ENCODE measurements at regions not wholly inside any gene's neighbourhood (a gene's known extent, or its start where the extent isn't known, plus 50 kb on each side); places are given as distances from the start of the nearest gene placed in this dataset.

- Mint-ChIP-seq H3K4me3 (no peak overlapping the region), H3K36me3 (ENCODE audit: insufficient read depth) (no peaks in the 10 kb centered on the region), H3K9me3 (no peaks in the 10 kb centered on the region), H3K27ac (no peak overlapping the region), H3K27me3 (peaks cover 28 to 36% of the 10 kb centered on the region in 2 donors), H3K4me1 (ENCODE audit: low read depth in 2 of 2) (no peaks in the 10 kb centered on the region)
- no peak for ATAC-seq (replicated peaks)
- DNase-seq: no peak
These were observed 144.1 kb upstream of the SPEF2 start for GRCh38 chr5:35473589-35473988.

- H3K4me1 Mint-ChIP-seq (ENCODE audit: low read depth in 2 of 2): no peaks in the 10 kb centered on the region
- H3K4me3 Mint-ChIP-seq: no peak overlapping the region
- no peaks in the 10 kb centered on the region for H3K36me3 Mint-ChIP-seq (ENCODE audit: insufficient read depth)
- H3K9me3 Mint-ChIP-seq: no peaks in the 10 kb centered on the region
- peaks cover 28 to 36% of the 10 kb centered on the region in 2 donors for H3K27me3 Mint-ChIP-seq
- DNase-seq (no peak), ATAC-seq (replicated peaks) (no peak)
- no peak overlapping the region for H3K27ac Mint-ChIP-seq
These were observed 146.8 kb upstream of the SPEF2 start for GRCh38 chr5:35470866-35471265.

- Mint-ChIP-seq H3K4me3 (no peak overlapping the region), H3K36me3 (ENCODE audit: insufficient read depth) (no peaks in the 10 kb centered on the region), H3K27me3 (peaks cover 28 to 32% of the 10 kb centered on the region in 2 donors), H3K9me3 (no peaks in the 10 kb centered on the region), H3K27ac (no peak overlapping the region), H3K4me1 (ENCODE audit: low read depth in 2 of 2) (no peaks in the 10 kb centered on the region)
- ATAC-seq (replicated peaks): no peak
- no peak for DNase-seq
These were observed 148.9 kb upstream of the SPEF2 start for GRCh38 chr5:35468811-35469210.

- H3K4me1 Mint-ChIP-seq (ENCODE audit: low read depth in 2 of 2): no peaks in the 10 kb centered on the region
- H3K27ac Mint-ChIP-seq: no peak overlapping the region
- ATAC-seq (replicated peaks) (no peak), DNase-seq (no peak)
- H3K4me3 Mint-ChIP-seq: no peak overlapping the region
- no peaks in the 10 kb centered on the region for H3K9me3 Mint-ChIP-seq
- H3K36me3 Mint-ChIP-seq (ENCODE audit: insufficient read depth): no peaks in the 10 kb centered on the region
- H3K27me3 Mint-ChIP-seq: peaks cover 20 to 28% of the 10 kb centered on the region in 2 donors
These were observed 150.9 kb upstream of the SPEF2 start for GRCh38 chr5:35466746-35467145.

- Mint-ChIP-seq H3K36me3 (ENCODE audit: insufficient read depth) (no peaks in the 10 kb centered on the region), H3K4me3 (no peak overlapping the region), H3K4me1 (ENCODE audit: low read depth in 2 of 2) (no peaks in the 10 kb centered on the region), H3K9me3 (no peaks in the 10 kb centered on the region), H3K27ac (no peak overlapping the region), H3K27me3 (peaks cover 14 to 18% of the 10 kb centered on the region in 2 donors)
- DNase-seq: no peak
- no peak for ATAC-seq (replicated peaks)
These were observed 152.9 kb upstream of the SPEF2 start for GRCh38 chr5:35464757-35465156.

- H3K4me3 Mint-ChIP-seq: no peak overlapping the region
- H3K27ac Mint-ChIP-seq: no peak overlapping the region
- DNase-seq: no peak
- no peaks in the 10 kb centered on the region for H3K4me1 Mint-ChIP-seq (ENCODE audit: low read depth in 2 of 2)
- peaks cover 6 to 18% of the 10 kb centered on the region in 2 donors for H3K27me3 Mint-ChIP-seq
- H3K9me3 Mint-ChIP-seq: no peaks in the 10 kb centered on the region
- ATAC-seq (replicated peaks): no peak
- H3K36me3 Mint-ChIP-seq (ENCODE audit: insufficient read depth): no peaks in the 10 kb centered on the region
These were observed 156.1 kb upstream of the SPEF2 start for GRCh38 chr5:35461530-35461929.

GRCh38 chr5:35458824-35459207, 158.8 kb upstream of the SPEF2 start:
- H3K4me3 Mint-ChIP-seq: no peak overlapping the region
- H3K36me3 Mint-ChIP-seq (ENCODE audit: insufficient read depth): no peaks in the 10 kb centered on the region
- H3K4me1 Mint-ChIP-seq (ENCODE audit: low read depth in 2 of 2): no peaks in the 10 kb centered on the region
- peaks cover 0 to 2% of the 10 kb centered on the region in 2 donors for H3K9me3 Mint-ChIP-seq
- ATAC-seq (replicated peaks): no peak
- DNase-seq: no peak
- H3K27me3 Mint-ChIP-seq: peaks cover 12 to 24% of the 10 kb centered on the region in 2 donors
- H3K27ac Mint-ChIP-seq: no peak overlapping the region

- no peak overlapping the region for H3K4me3 Mint-ChIP-seq
- no peaks in the 10 kb centered on the region for H3K36me3 Mint-ChIP-seq (ENCODE audit: insufficient read depth)
- H3K27me3 Mint-ChIP-seq: peaks cover 12 to 17% of the 10 kb centered on the region in 2 donors
- DNase-seq: no peak
- ATAC-seq (replicated peaks): no peak
- H3K9me3 Mint-ChIP-seq: peaks cover 0 to 2% of the 10 kb centered on the region in 2 donors
- H3K27ac Mint-ChIP-seq: no peak overlapping the region
- no peaks in the 10 kb centered on the region for H3K4me1 Mint-ChIP-seq (ENCODE audit: low read depth in 2 of 2)
These were observed 159.5 kb upstream of the SPEF2 start for GRCh38 chr5:35457912-35458823.

GRCh38 chr5:35456506-35456905, 161.2 kb upstream of the SPEF2 start:
- H3K27ac Mint-ChIP-seq: no peak overlapping the region

GRCh38 chr5:35454011-35454525, 163.6 kb upstream of the SPEF2 start:
- DNase-seq (no peak), ATAC-seq (replicated peaks) (no peak)
- Mint-ChIP-seq H3K9me3 (peaks cover 0 to 2% of the 10 kb centered on the region in 2 donors), H3K27ac (no peak overlapping the region), H3K4me1 (ENCODE audit: low read depth in 2 of 2) (no peaks in the 10 kb centered on the region), H3K36me3 (ENCODE audit: insufficient read depth) (no peaks in the 10 kb centered on the region), H3K27me3 (peaks cover 7 to 32% of the 10 kb centered on the region in 2 donors), H3K4me3 (no peak overlapping the region)

More at GRCh38 chr5:35456506-35456905, 161.2 kb upstream of the SPEF2 start:
- H3K9me3 Mint-ChIP-seq: peaks cover 0 to 2% of the 10 kb centered on the region in 2 donors
- H3K4me1 Mint-ChIP-seq (ENCODE audit: low read depth in 2 of 2): no peaks in the 10 kb centered on the region
- ATAC-seq (replicated peaks) (no peak), DNase-seq (no peak)
- no peak overlapping the region for H3K4me3 Mint-ChIP-seq
- peaks cover 12 to 17% of the 10 kb centered on the region in 2 donors for H3K27me3 Mint-ChIP-seq
- no peaks in the 10 kb centered on the region for H3K36me3 Mint-ChIP-seq (ENCODE audit: insufficient read depth)

GRCh38 chr5:35443803-35444595, 173.7 kb upstream of the SPEF2 start:
- H3K27me3 Mint-ChIP-seq: peaks cover 16 to 48% of the 10 kb centered on the region in 2 donors
- no peak for DNase-seq
- H3K27ac Mint-ChIP-seq: no peak overlapping the region
- H3K4me1 Mint-ChIP-seq (ENCODE audit: low read depth in 2 of 2): no peaks in the 10 kb centered on the region
- no peaks in the 10 kb centered on the region for H3K36me3 Mint-ChIP-seq (ENCODE audit: insufficient read depth)
- no peak for ATAC-seq (replicated peaks)
- H3K9me3 Mint-ChIP-seq: no peaks in the 10 kb centered on the region
- H3K4me3 Mint-ChIP-seq: no peak overlapping the region

GRCh38 chr5:35442885-35443639, 174.6 kb upstream of the SPEF2 start:
- Mint-ChIP-seq H3K4me3 (no peak overlapping the region), H3K4me1 (ENCODE audit: low read depth in 2 of 2) (no peaks in the 10 kb centered on the region), H3K36me3 (ENCODE audit: insufficient read depth) (no peaks in the 10 kb centered on the region), H3K9me3 (no peaks in the 10 kb centered on the region), H3K27ac (no peak overlapping the region), H3K27me3 (peaks cover 25 to 57% of the 10 kb centered on the region in 2 donors)
- DNase-seq (no peak), ATAC-seq (replicated peaks) (no peak)

- no peak overlapping the region for H3K4me3 Mint-ChIP-seq
- H3K27ac Mint-ChIP-seq: no peak overlapping the region
- no peaks in the 10 kb centered on the region for H3K9me3 Mint-ChIP-seq
- no peaks in the 10 kb centered on the region for H3K36me3 Mint-ChIP-seq (ENCODE audit: insufficient read depth)
- no peaks in the 10 kb centered on the region for H3K4me1 Mint-ChIP-seq (ENCODE audit: low read depth in 2 of 2)
- H3K27me3 Mint-ChIP-seq: peaks cover 27 to 60% of the 10 kb centered on the region in 2 donors
- DNase-seq: no peak
- ATAC-seq (replicated peaks): no peak
These were observed 177.3 kb upstream of the SPEF2 start for GRCh38 chr5:35440409-35440808.

Measured in effector memory CD8-positive, alpha-beta T cell (primary cell).